DOHH2 (cell line): ENCODE measurements at regions not wholly inside any gene's neighbourhood (a gene's known extent, or its start where the extent isn't known, plus 50 kb on each side); places are given as distances from the start of the nearest gene placed in this dataset.
"Not testable (repeated sequence)": the region's sequence is repeated elsewhere in the genome, so short reads cannot be mapped to it uniquely, and the experiment has no call there.

Source experiments
- H3F3A ChIP-seq: fragments of 200-600 bp; sonication (generic), shearing (Covaris generic); 2 replicates; pipeline ENCODE4 v1.6.0; 2016; ENCODE audit warnings: antibody characterized with exemption, mild to moderate bottlenecking; ENCODE audit not compliant: control insufficient read depth, insufficient read depth
- H3K27ac ChIP-seq: fragments of 200-600 bp; sonication (generic); 2 replicates; pipeline ENCODE4 v1.5.1; 2014; ENCODE audit warnings: low read depth, mild to moderate bottlenecking, low read length, moderate library complexity
- H3K27me3 ChIP-seq: fragments of 200-600 bp; sonication (generic); 2 replicates; pipeline ENCODE4 v1.6.1; 2014; ENCODE audit warnings: mild to moderate bottlenecking, low read length, mixed read lengths; ENCODE audit not compliant: control insufficient read depth
- H3K36me3 ChIP-seq: fragments of 200-600 bp; sonication (generic); 2 replicates; pipeline ENCODE4 v1.6.1; 2014; ENCODE audit warnings: mild to moderate bottlenecking, low read length, moderate library complexity, mixed read lengths; ENCODE audit not compliant: control insufficient read depth
- H3K4me1 ChIP-seq: fragments of 200-600 bp; sonication (generic); 2 replicates; pipeline ENCODE4 v1.6.1; 2014; ENCODE audit warnings: mild to moderate bottlenecking, low read length, mixed read lengths; ENCODE audit not compliant: control insufficient read depth
- H3K4me2 ChIP-seq: fragments of 200-600 bp; sonication (generic); 2 replicates; pipeline ENCODE4 v1.6.0; 2014; ENCODE audit warnings: mild to moderate bottlenecking, low read length, moderate library complexity
- H3K4me3 ChIP-seq: fragments of 200-600 bp; sonication (generic); 2 replicates; pipeline ENCODE4 v1.5.1; 2014; ENCODE audit warnings: mild to moderate bottlenecking, low read length, mixed read lengths
- H3K79me2 ChIP-seq: fragments of 200-600 bp; sonication (generic); 2 replicates; pipeline ENCODE4 v1.6.1; 2014; ENCODE audit warnings: mild to moderate bottlenecking, low read length, mixed read lengths; ENCODE audit not compliant: control insufficient read depth
- H3K9me2 ChIP-seq: fragments of 200-600 bp; sonication (generic); replicated peaks from 2 replicates; pipeline ENCODE4 v1.6.1; 2014; ENCODE audit warnings: mild to moderate bottlenecking, low read length, mixed read lengths; ENCODE audit not compliant: control insufficient read depth
- H3K9me3 ChIP-seq: fragments of 200-600 bp; sonication (generic); 2 replicates; pipeline ENCODE4 v1.6.1; 2014; ENCODE audit warnings: antibody characterized with exemption, low read length, mixed read lengths; ENCODE audit not compliant: control insufficient read depth, insufficient read depth
- H4K20me1 ChIP-seq: fragments of 200-600 bp; sonication (generic); 2 replicates; pipeline ENCODE4 v1.6.0; 2014; ENCODE audit warnings: low read depth, mild to moderate bottlenecking, antibody characterized with exemption, low read length, moderate library complexity; ENCODE audit not compliant: control insufficient read depth, insufficient read depth

DNA sequence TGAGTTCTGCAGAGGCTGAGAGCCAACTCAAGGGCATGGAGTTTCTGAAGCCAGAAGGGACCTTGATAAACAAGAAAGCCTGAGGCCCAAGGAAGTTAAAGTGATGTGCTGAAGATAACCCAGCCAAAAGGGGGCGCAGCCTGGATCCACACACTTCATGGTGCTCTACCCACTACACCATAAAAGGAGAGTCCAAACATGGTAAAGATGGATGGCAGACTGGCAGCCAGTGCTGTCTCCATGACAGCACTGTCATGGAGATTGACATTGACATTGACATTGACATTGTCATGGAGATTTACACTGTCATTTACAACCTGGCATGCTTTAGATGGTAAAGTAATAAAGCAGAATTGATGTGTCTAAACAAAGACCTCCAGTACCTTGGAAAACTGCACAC, 67.2 kb upstream of the PLGLB2 start:
- not testable (repeated sequence) for H3K27me3 ChIP-seq, H3K9me3 ChIP-seq, H4K20me1 ChIP-seq, H3K79me2 ChIP-seq, H3K4me2 ChIP-seq, H3K4me3 ChIP-seq, H3K4me1 ChIP-seq, H3K27ac ChIP-seq, H3F3A ChIP-seq, H3K36me3 ChIP-seq, H3K9me2 ChIP-seq

DNA sequence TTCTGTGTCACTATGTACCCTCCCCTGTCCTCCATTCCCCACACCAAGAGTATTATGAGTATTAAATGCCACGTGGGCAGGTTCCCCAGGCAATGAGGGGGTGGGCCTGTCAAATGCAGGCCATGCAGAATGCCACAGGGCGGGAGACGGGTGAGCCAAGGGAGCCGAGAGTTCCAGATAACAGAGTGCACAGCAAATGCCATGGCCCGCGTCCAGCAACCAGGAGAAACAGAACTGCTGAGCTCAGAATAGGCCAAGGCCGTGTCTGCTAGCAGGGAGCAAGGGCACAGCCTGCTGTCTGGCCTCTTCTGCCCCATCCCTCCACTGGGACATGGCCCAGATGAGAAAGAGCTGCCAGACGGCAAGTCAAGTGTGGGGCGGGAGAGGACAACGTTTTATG, 64.4 kb upstream of the PLGLB2 start:
- not testable (repeated sequence) for H3F3A ChIP-seq, H3K4me1 ChIP-seq, H3K9me3 ChIP-seq, H3K79me2 ChIP-seq, H3K27me3 ChIP-seq, H3K9me2 ChIP-seq, H3K4me2 ChIP-seq, H3K4me3 ChIP-seq, H3K36me3 ChIP-seq, H4K20me1 ChIP-seq, H3K27ac ChIP-seq

DNA sequence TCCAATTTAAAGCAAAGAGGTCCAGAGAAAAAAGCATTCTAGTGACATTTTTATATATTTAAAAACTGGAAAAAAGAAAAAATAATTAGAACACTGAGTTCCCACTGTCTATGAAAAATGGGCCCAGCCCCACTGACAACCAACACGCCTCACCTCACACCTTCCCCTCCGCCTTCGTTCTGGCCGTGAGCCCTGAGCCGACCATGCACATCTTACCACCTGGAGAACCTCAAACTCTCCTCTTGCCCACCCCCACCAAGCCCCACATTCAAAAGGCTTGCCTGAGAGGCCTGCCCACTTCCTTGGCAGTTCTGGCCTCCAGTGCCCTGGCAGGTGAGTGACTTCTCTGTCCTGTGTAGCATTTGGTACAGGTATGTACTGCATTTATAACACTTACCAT, 63.9 kb upstream of the PLGLB2 start:
- H3K27ac ChIP-seq, H3K4me2 ChIP-seq, H3K27me3 ChIP-seq, H4K20me1 ChIP-seq, H3K9me2 ChIP-seq, H3K4me3 ChIP-seq, H3K36me3 ChIP-seq, H3F3A ChIP-seq, H3K9me3 ChIP-seq, H3K4me1 ChIP-seq, H3K79me2 ChIP-seq: not testable (repeated sequence)

DNA sequence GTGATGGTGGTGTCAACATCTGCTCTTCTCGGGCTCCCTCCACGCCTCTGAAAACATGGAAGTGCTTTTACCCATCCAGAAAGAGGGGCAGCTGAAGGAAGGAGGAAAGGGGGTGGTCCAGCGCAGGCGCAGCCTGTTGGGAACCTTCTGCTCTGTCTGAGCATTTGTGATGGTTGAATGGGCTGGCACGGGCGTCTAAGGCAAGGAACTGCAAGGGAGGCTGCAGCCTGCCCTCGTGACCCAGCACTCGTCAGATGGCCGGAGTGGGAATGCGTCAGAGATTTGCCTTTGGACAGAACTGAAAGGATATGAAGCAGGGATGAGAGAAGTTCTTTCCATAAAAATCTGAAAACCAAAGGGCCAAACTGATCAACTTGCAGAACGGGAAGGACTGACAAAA, 62.3 kb upstream of the PLGLB2 start:
- H3K4me1 ChIP-seq: not testable (repeated sequence)

DNA sequence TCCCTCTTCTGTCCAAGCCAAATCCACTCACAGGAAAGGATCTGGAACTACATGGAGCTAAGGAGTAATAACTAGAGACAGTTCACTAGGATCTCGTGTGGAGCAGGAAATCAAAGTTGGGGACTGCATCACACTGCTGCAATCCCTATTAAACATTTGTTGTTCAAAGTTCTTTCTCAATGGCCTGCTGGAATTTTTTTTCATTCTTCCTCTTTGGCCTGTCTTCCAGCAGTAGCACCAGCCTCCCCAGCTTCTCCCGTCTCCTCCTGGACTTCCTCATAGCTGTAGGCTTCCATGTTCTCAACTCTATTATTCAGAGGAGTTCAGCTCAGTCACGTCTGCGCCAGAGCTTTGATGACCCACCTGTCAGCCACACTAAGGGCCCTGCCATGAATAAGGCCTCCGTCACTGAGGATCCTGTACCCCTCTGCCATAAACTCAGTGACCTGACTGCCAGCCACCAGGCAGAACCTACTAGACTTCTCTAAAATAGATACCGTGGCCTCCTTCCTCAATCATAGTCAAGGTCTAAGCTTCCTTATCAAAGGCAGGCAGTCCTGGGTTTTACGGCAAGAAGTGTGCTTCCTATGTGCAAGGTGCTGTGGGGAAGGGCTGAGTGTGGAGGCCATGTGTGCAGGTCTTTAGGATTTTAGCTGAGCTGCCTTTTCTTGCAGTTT, 60.9 kb upstream of the PLGLB2 start:
- H3K9me2 ChIP-seq, H3K4me2 ChIP-seq, H3K36me3 ChIP-seq, H4K20me1 ChIP-seq, H3K27ac ChIP-seq, H3K4me1 ChIP-seq, H3K79me2 ChIP-seq, H3K9me3 ChIP-seq, H3F3A ChIP-seq, H3K27me3 ChIP-seq, H3K4me3 ChIP-seq: not testable (repeated sequence)

More for the DNA sequence above, 62.3 kb upstream of the PLGLB2 start:
- H4K20me1 ChIP-seq, H3K9me2 ChIP-seq, H3K27me3 ChIP-seq, H3F3A ChIP-seq, H3K27ac ChIP-seq, H3K4me2 ChIP-seq, H3K9me3 ChIP-seq, H3K36me3 ChIP-seq, H3K4me3 ChIP-seq, H3K79me2 ChIP-seq: not testable (repeated sequence)

DNA sequence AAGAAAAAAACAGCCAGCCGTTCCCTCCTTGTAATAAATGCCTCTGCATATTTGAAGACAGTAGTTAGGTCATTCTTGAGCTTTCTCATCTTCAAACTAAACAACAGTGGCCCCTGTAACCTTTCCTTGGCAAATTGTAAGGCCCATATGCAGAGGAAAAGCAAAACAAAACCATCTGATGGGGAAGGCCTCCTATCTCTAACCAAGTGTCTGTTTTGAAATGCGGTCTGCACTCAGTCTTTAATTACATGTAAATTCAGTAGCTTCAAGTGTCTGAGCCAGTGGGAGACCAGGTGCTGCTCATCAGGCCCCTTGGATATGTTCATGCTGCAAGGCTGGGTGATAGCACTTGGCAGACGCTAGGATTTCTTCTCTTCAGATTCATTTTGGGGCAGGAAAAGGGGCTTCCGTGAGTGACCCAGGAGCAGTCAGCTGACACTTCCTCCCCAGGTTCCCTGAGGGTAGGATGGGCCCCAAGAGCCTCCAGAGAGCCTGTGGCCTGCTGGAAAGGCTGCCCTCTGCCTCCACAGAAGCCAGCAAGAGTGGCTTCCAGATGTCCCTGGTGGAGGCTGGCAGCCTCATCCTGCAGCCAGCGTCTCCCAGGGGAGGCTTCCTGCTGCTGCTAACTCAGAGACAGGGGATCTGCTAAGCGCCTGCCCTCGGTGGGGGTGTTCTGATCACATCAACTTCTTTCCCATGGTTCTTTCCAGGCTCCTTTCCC, 60.2 kb upstream of the PLGLB2 start:
- not testable (repeated sequence) for H3K27me3 ChIP-seq

DNA sequence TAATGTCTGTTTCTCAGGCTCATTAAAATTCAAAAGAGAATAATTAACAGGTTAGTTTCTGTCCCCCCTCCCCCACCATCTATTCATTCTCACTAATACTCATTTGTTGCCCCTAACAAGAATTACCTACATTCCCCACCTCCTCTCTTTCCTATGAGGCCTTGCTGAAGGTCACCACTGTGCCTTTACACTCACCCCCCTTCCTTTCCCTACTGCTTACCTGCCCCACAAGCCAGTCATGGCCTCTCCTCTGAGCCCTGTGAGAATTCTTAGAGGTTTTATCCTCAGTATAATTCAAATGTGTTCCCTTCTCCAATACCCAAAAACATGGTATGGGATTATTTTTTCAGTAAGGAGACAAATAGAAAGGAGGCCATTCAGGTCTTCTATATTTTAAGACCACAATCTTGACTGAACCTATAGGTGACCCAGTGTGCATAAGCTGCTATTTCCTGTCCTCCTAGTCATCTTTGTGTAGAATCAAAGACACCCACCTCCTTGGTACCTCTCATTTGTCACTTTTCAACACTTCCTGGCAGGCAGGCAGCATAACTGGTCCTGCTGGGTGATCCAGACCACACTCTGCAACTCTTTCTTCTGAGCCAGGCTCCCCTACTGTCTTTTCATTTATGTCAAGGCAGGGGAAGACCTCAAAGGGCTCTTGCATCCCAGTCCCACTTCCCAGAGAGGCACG, 55.8 kb upstream of the PLGLB2 start:
- not testable (repeated sequence) for H3K36me3 ChIP-seq, H3K27ac ChIP-seq, H3K4me3 ChIP-seq, H3K9me3 ChIP-seq, H3K4me1 ChIP-seq, H3K9me2 ChIP-seq, H3F3A ChIP-seq, H4K20me1 ChIP-seq, H3K27me3 ChIP-seq, H3K79me2 ChIP-seq, H3K4me2 ChIP-seq

More for the DNA sequence above, 60.2 kb upstream of the PLGLB2 start:
- not testable (repeated sequence) for H3K4me3 ChIP-seq, H3K9me3 ChIP-seq, H3K4me2 ChIP-seq, H3K9me2 ChIP-seq, H3K79me2 ChIP-seq, H3F3A ChIP-seq, H3K36me3 ChIP-seq, H3K4me1 ChIP-seq, H4K20me1 ChIP-seq, H3K27ac ChIP-seq

DNA sequence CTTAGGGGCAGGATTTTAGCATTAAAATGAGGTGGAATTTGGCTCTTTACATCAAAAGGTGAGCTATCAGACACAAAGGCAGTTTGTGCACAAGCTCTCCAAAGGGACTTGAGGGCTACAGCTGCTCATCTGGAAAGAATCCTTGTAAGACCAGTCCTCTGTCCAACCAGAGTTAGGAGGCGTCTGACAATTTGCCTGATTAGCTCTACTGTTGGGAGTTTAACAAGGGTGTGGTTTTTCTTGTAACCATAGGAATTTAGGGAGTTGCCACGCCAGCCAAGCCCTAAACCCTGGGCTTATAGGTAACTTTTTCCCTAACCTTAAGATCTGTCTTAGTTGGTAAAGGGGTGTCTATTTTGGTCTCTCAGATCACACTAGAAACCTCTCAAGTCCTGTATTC, 55.0 kb upstream of the PLGLB2 start:
- not testable (repeated sequence) for H3K4me1 ChIP-seq, H3F3A ChIP-seq, H3K27ac ChIP-seq, H3K9me2 ChIP-seq, H3K4me2 ChIP-seq, H3K36me3 ChIP-seq, H3K4me3 ChIP-seq, H4K20me1 ChIP-seq, H3K9me3 ChIP-seq, H3K79me2 ChIP-seq, H3K27me3 ChIP-seq
